SK-N-DZ (cell line): ENCODE measurements at regions not wholly inside any gene's neighbourhood (a gene's known extent, or its start where the extent isn't known, plus 50 kb on each side); places are given as distances from the start of the nearest gene placed in this dataset.
"Not testable (repeated sequence)": the region's sequence is repeated elsewhere in the genome, so short reads cannot be mapped to it uniquely, and the experiment has no call there.

ENCODE experiments used
- DNase-seq: peaks from one replicate; pipeline ENCODE4 v3.0.0-alpha.2; 2015; ENCODE audit warnings: low spot score

DNA sequence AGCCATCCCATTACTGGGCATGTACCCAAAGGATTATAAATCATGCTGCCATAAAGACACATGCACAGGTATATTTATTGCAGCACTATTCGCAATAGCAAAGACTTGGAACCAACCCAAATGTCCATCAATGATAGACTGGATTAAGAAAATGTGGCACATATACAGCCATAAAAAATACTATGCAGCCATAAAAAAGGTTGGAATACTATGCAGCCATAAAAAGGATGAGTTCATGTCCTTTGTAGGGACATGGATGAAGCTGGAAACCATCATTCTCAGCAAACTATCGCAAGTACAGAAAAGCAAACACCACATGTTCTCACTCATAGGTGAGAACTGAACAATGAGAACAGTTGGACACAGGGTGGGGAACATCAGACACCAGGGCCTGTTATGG lies 151.5 kb downstream of the PLK2 start:
- not testable (repeated sequence) for DNase-seq

DNA sequence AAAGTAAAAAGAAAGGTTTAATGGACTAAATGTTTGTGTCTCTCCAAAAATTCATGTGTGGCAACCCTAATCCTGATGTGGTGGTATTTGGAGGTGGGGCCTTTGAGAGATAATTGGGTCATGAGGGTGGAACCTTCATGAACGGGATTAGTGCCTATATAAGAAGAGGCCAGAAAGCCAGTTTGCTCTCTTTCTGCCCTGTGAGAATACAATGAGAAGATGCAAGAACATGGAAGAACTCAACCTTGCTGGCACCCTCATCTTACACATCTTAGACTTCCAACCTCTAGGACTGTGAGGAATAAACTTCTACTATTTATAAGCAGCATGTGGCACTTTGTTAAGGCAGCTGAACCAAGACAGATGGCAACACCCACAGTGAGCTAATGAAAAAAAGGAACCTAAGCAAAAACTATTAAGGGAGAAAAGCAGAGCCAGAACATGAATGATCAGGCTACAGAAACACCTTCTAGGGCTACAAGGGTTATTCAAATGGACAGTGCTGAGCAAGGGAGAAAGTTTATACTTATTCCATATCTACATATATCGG lies 159.5 kb downstream of the PLK2 start:
- DNase-seq, result no peak

GRCh38 chr5:58299256-58299655 lies 160.6 kb downstream of the PLK2 start:
- no peak for DNase-seq

- no peak for DNase-seq
Observed at GRCh38 chr5:58294598-58295305, 165.1 kb downstream of the PLK2 start.

DNA sequence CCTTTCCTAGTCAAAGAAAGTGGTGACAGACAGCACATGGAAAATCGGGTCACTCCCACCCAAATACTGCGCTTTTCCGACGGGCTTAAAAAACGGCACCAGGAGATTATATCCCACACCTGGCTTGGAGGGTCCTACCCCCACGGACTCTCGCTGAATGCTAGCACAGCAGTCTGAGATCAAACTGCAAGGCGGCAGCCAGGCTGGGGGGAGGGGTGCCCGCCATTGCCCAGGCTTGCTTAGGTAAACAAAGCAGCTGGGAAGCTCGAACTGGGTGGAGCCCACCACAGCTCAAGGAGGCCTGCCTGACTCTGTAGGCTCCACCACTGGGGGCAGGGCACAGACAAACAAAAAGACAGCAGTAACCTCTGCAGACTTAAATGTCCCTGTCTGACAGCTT lies 171.6 kb downstream of the PLK2 start:
- not testable (repeated sequence) for DNase-seq

DNA sequence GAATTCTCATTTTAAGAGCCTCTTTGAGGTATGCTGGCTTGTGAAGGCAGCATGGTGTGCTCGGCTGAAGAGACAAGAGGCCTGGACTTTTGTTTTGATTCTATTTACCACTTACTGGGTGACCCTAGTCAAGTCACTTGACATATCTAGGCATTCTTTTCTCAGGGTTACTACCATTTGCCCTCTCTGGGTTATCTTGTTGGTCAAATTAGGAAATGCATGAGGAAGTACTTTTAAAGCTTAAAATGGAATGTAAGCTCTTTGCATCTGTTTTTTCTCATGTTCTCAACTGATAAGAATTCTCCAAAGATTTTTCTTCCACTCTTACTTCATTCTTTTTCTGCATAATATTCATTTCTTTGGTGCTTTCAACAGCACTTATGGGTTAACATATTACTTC lies 173.1 kb downstream of the PLK2 start:
- DNase-seq, result no peak

GRCh38 chr5:58285900-58286299 lies 174.0 kb downstream of the PLK2 start:
- no peak for DNase-seq

GRCh38 chr5:58284886-58285285 lies 175.0 kb downstream of the PLK2 start:
- DNase-seq, result no peak

DNA sequence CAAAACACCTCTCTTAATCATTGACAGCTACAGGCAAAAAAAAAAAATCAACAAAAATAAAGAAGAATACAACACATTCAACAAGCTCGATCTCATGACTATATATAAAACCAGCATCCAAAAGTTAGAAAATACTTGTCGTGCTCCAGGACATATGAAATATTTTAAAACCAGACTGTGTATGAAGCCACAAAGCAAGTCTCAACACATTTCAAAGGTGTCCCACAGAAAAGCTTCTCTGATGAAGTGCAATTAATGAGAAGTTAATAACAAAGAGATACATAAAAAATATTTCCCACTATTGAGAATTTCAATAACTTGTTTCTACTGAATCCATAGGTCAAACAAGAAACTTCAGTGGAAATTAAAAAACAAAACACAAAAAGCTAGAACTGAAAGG lies 178.7 kb downstream of the PLK2 start:
- DNase-seq, result no peak

DNA sequence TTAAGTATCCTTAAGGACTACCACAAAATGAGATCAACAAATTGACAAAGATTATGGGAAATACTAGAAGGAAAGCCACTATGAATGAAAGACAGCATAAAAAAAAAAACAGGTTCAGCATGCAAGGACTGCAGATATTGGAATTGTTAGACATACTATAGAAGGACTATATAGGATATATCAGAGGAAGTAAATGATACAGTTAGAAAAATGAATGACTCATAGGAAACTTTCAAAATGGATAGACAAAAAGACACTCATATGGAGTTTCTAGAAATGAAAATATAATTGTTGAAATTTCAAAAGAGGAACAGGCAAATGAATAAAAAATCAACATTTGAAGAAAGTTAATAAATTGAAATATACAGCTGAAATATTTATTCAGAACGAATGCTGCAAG lies 180.6 kb downstream of the PLK2 start:
- DNase-seq, result no peak

DNA sequence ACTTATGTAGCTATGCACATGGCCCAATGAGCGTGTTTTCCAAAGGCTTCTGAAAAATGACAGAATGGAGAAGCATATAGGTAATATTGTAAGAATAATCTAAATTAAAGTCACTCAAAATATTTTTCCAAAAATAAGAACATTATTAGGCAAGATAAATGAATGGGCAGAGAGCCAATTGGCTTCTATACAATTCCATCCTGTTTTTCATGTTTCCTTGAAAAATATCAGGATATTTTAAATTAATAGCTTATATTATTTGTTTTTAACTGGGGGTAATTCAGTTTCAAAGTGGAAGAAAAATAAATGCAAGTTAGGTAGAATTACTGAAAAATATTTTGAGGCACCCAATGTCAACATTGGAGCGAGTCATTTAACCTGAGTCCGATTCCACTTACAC lies 183.5 kb downstream of the PLK2 start:
- no peak for DNase-seq

GRCh38 chr5:58275516-58275915 lies 184.4 kb downstream of the PLK2 start:
- no peak for DNase-seq

DNA sequence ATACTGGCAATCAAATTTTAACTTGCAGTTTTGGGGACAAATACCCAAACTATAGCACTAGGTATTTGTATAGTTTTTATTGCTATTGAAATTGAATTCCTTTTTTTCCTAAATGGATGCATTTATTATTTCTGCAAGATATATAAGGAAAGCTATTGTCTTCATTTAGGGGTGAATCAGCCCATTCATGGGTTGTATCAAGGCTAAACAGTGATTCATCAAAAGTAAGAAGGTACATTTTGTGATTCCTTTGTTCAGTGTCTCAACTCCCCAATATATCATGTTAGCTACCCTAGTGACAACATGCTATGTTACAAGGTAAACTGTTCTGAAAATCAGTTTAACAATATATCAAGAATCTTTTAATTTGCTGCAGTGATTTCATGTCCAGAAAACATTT lies 185.7 kb downstream of the PLK2 start:
- no peak for DNase-seq

GRCh38 chr5:58273711-58274110 lies 186.2 kb downstream of the PLK2 start:
- DNase-seq, result no peak

DNA sequence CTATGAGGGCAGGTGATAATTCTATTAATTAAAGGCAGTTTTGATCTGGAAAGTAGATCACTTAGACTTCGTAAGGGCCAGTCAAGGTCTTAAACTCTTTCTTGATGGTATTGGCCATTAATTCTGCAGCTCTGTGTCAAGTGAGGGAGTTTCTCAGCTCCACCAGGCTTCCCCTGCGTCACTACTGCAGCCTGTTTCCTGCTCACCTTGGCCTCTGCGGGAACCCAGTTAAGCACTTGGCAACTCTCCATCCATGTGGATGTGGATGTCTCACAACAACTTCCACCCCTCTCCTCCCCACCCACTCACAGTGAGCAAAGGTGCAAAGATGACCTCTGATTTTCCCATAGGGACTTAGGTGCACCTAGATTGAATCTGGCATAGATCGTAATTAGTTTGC lies 191.6 kb downstream of the PLK2 start:
- DNase-seq, result no peak

DNA sequence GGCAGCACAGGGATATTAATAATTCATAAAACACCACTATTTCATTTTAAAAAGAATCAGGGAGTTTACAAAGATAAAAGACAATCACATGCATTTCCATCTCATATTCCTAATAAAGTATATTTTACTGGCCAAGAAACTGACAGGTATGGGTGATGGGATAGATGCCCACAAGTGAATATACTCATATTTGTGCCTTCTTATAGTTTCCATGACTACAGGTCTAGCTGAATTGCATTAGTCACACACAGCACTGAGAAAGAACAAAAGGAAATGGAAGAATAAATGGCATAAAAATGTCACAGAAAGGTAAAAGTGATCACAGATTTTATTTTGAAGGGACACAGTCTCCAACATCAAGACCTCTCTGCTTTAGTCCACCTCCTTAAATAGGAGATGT lies 193.5 kb downstream of the PLK2 start:
- DNase-seq, result no peak

- DNase-seq, result no peak
Observed at GRCh38 chr5:58265246-58265930, 194.5 kb downstream of the PLK2 start.

GRCh38 chr5:58264276-58264675 lies 195.6 kb downstream of the PLK2 start:
- no peak for DNase-seq

DNA sequence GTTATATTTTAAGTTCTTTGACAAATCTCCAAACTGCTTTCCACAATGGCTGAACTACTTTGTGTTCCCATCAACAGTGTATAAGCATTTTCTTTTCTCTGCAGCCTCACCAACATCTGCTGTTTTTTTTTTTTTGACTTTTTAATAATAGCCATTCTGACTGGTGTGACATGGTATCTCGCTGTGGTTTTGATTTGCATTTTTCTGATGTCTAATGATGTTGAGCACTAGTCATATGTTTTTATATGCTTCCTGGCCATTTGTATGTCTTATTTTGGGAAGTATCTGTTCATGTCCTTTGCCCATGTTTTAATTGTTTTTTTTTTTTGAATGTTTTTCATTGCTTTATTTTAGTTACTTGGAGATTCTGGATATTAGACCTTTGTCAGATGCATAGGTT lies 196.6 kb downstream of the PLK2 start:
- no peak for DNase-seq

DNA sequence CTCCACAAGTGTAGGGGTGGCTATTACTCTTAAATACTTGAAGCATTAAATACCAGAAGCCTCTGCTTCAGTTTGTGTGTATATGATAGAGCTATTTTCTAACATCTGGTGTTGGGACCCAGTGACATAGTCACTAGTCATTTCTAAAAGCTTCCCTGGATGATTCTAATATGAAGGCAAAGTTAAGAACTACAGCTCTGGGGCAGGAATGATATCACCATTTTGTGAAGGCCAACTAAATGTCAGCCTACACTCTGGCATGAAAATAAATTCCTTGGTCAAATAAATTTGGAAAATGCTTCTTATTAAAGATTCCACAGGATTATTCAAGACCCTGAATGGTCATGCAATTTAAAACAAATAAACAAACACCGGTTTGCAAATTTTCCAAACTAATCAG lies 197.7 kb downstream of the PLK2 start:
- DNase-seq, result no peak

DNA sequence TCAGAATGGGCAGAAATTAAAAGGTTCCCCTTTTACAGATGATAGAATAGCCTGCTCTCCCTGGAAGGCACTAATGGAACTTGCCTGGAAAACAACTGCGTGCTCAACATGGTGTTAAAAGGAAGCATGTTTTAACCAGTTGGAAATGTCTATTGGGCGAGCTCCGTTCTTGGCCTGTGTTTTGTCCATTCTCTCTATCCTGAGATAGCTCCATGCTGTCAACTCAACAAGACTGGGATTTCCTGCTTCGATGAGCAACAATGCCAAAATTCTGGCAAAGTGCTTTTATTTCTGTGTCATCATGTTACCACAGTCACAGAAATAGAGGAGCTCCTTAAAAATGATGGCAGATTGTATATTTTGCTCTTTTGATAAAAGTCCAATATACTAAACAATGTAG lies 198.3 kb downstream of the PLK2 start:
- no peak for DNase-seq

DNA sequence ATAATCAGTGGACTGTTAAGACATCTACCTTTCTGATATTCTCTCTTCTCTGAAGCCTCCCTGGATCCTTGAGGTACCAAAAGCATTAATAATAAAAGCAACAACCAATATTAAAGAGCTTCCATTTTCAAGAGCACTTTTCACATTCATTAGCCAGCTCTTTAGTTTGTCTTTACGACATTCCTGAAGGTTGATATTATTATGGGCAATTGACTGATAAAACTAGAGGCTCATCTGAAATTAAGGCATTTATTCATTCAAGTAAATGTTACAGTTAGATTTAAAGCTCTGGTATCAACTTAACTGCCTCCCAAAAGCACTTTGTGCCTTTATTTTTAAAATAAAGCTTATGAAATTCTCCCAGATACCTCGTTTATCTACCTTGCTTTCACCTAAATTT lies 199.6 kb downstream of the PLK2 start:
- DNase-seq, result no peak

DNA sequence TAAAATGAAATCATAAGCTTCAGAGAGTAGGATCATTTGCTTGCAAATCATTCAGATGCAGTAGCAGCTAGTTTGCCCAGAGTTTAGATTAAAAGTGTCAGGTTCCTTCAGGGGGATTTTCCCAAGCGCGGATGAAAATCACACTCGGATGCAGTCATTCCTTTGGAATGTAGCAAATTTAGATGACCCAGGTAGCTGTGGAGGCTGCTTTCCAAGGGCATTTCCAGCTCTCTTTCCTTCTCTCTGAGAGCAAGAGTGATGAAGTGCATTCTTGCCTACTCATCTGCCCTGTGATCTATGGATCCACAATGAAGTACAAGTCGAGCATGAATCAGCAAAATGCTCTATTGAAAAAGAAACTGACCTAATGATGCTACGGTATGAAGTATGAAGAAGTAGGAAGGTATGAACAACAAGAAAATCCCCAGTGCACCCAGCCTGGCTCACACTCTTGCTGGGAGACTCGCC lies 200.2 kb downstream of the PLK2 start:
- no peak for DNase-seq
